Fibroblast of lung (primary cell): ENCODE measurements at regions not wholly inside any gene's neighbourhood (a gene's known extent, or its start where the extent isn't known, plus 50 kb on each side); places are given as distances from the start of the nearest gene placed in this dataset.

Source experiments
- EZH2 ChIP-seq: IDR thresholded peaks from 2 replicates; pipeline ENCODE4 v1.5.1; 2012; ENCODE audit warnings: low read length, control low read depth, mild to moderate bottlenecking; ENCODE audit errors: missing control alignments
- TF ChIP-seq, protein P1 (sequence below), 2 donors: IDR thresholded peaks in 1 of 2; conservative IDR thresholded peaks in 1 of 2; 1 replicate in 1 of 2; 2 replicates in 1 of 2; pipeline ENCODE4 v1.5.1; 2011 to 2012; ENCODE audit warnings: low read length in 2 of 2, control low read depth in 1 of 2, inconsistent platforms in 1 of 2, low read depth in 1 of 2, mild to moderate bottlenecking in 1 of 2

DNA sequence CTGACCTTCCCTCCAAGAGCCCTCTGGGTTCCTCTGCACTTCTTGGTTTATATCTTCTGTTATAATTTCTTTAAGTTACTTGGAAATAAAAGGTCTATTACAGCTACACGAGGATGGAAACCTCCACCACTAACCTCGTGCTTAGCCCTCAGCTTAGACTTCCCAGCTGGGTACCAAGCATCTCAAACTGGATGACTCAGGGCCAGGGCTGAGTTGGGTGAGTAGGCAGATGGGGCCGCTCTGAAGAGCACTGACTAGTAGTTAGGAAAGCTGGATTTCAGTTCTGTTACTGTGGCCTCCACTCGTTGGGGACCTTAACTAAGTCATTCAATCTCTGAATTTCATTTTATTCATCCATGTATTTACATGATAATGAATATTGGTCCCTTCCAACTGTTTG is 1036.6 kb downstream of the IGSF11 start:
- TF ChIP-seq, protein P1, sequence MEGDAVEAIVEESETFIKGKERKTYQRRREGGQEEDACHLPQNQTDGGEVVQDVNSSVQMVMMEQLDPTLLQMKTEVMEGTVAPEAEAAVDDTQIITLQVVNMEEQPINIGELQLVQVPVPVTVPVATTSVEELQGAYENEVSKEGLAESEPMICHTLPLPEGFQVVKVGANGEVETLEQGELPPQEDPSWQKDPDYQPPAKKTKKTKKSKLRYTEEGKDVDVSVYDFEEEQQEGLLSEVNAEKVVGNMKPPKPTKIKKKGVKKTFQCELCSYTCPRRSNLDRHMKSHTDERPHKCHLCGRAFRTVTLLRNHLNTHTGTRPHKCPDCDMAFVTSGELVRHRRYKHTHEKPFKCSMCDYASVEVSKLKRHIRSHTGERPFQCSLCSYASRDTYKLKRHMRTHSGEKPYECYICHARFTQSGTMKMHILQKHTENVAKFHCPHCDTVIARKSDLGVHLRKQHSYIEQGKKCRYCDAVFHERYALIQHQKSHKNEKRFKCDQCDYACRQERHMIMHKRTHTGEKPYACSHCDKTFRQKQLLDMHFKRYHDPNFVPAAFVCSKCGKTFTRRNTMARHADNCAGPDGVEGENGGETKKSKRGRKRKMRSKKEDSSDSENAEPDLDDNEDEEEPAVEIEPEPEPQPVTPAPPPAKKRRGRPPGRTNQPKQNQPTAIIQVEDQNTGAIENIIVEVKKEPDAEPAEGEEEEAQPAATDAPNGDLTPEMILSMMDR (conservative IDR thresholded peaks at IDR 0.05 in 1 of 2, IDR thresholded peaks at IDR 0.05 in 1 of 2; ENCODE audit: low read depth in 1 of 2, low read length in 2 of 2), result no peak
- TF ChIP-seq EZH2, result no peak
